GM12878 (cell line): ENCODE measurements at regions not wholly inside any gene's neighbourhood (a gene's known extent, or its start where the extent isn't known, plus 50 kb on each side); places are given as distances from the start of the nearest gene placed in this dataset.

Experiments
- ATAC-seq: fragments of 200-7000 bp; cut with Tn5 transposase; 3 replicates; pipeline ENCODE4 v1.9.1; 2020; ENCODE audit warnings: mild to moderate bottlenecking, moderate library complexity
- BruUV-seq: library from RNA; stranded (reverse); fragments of 400-500 nt; replicated peaks from 2 replicates; lab custom pipeline; 2021; lab: Mats Ljungman, UMichigan
- CTCF ChIA-PET: fragments of 300-600 bp; sonication (Branson Sonifier 250); formaldehyde crosslinking; extraction: SDS; loops from one replicate; lab custom pipeline; 2021; ENCODE audit warnings: inconsistent platforms; lab: Yijun Ruan, JAX
- POLR2A ChIA-PET: fragments of 350-600 bp; formaldehyde crosslinking; extraction: SDS; loops from one replicate; lab custom pipeline; 2021; ENCODE audit warnings: inconsistent platforms; lab: Charles Lee
- RAD21 ChIA-PET: fragments of 300-600 bp; sonication (Branson Sonifier 250); formaldehyde crosslinking; loops from one replicate; lab custom pipeline; 2023; ENCODE audit warnings: antibody characterized with exemption; ENCODE audit not compliant: unreplicated experiment; lab: Charles Lee
- SMC1A ChIA-PET: fragments of 300-600 bp; sonication (Branson Sonifier 250); formaldehyde crosslinking; loops from one replicate; lab custom pipeline; 2023; ENCODE audit not compliant: unreplicated experiment, uncharacterized antibody; lab: Charles Lee
- DNase-seq: peaks from one replicate; pipeline ENCODE4 v3.0.0-alpha.2; 2011; ENCODE audit warnings: low read depth, low spot score
- FAIRE-seq: peaks from 3 replicates; lab custom pipeline; 2011; peaks lifted over from hg19 to GRCh38; lab: Jason Lieb, UNC
- H2AFZ ChIP-seq: 2 replicates; pipeline ENCODE4 v1.6.0; 2011; ENCODE audit warnings: low read depth, low read length, control low read depth; ENCODE audit not compliant: control insufficient read depth
- H3K27ac ChIP-seq: 2 replicates; pipeline ENCODE4 v1.5.1; 2011; ENCODE audit warnings: control low read depth; ENCODE audit not compliant: control insufficient read depth, insufficient read depth
- H3K27me3 ChIP-seq, 2 experiments: replicated peaks in 1 of 2; 2 replicates each; pipeline versions ENCODE4 v1.6.0 to v1.6.1; 2011; ENCODE audit warnings: low read length in 1 of 2; ENCODE audit not compliant: control insufficient read depth in 2 of 2, insufficient read depth in 2 of 2
- H3K36me3 ChIP-seq, 2 experiments: 2 replicates each; pipeline ENCODE4 v1.5.1; 2011; ENCODE audit warnings: low read length in 1 of 2; ENCODE audit not compliant: control insufficient read depth in 2 of 2, insufficient read depth in 2 of 2
- H3K4me1 ChIP-seq: 2 replicates; pipeline ENCODE4 v1.6.1; 2011; ENCODE audit warnings: mild to moderate bottlenecking, low read length, moderate library complexity, mixed read lengths; ENCODE audit not compliant: control insufficient read depth, insufficient read depth
- H3K4me2 ChIP-seq: 2 replicates; pipeline ENCODE4 v1.6.0; 2011; ENCODE audit warnings: control low read depth; ENCODE audit not compliant: control insufficient read depth, insufficient read depth
- H3K4me3 ChIP-seq: fragments of 200-600 bp; sonication (generic); 2 replicates; pipeline ENCODE4 v1.5.1; 2016
- H3K79me2 ChIP-seq: 2 replicates; pipeline ENCODE4 v1.6.0; 2011; ENCODE audit warnings: low read length; ENCODE audit not compliant: control insufficient read depth, insufficient read depth
- H3K9ac ChIP-seq: 2 replicates; pipeline ENCODE4 v1.8.0; 2011; ENCODE audit warnings: low read length, control low read depth, mixed read lengths; ENCODE audit not compliant: control insufficient read depth, insufficient read depth
- H3K9me3 ChIP-seq: replicated peaks from 3 replicates; pipeline ENCODE4 v1.5.1; 2011; ENCODE audit warnings: mild to moderate bottlenecking, low read length; ENCODE audit not compliant: control insufficient read depth, insufficient read depth
- H4K20me1 ChIP-seq: 2 replicates; pipeline ENCODE4 v1.6.0; 2011; ENCODE audit not compliant: control insufficient read depth, insufficient read depth
- BCL3 ChIP-seq: IDR thresholded peaks from 2 replicates; pipeline ENCODE4 v1.6.1; 2011; ENCODE audit warnings: borderline replicate concordance, low read depth, mild to moderate bottlenecking, moderate library complexity, low read length; ENCODE audit not compliant: insufficient read depth, poor library complexity, severe bottlenecking
- CHD1 ChIP-seq: IDR thresholded peaks from 2 replicates; pipeline ENCODE4 v1.6.1; 2012; ENCODE audit warnings: low read depth, low read length, improper control_type of control experiment
- CHD4 ChIP-seq: fragments of 200-600 bp; sonication (generic); IDR thresholded peaks from 2 replicates; pipeline ENCODE4 v1.6.1; 2016; ENCODE audit warnings: mild to moderate bottlenecking
- EGR1 ChIP-seq, 2 experiments: IDR thresholded peaks; 1 replicate in 1 of 2; 2 replicates in 1 of 2; pipeline ENCODE4 v1.6.1; 2011 to 2012; ENCODE audit warnings: low read depth in 2 of 2, low read length in 2 of 2, borderline replicate concordance in 1 of 2, mild to moderate bottlenecking in 1 of 2, moderate library complexity in 1 of 2
- HCFC1 ChIP-seq: fragments of 150-350 bp; IDR thresholded peaks from 2 replicates; pipeline ENCODE4 v1.6.1; 2014; ENCODE audit warnings: low read length
- HDAC2 ChIP-seq: fragments of 200-600 bp; sonication (generic); IDR thresholded peaks from 2 replicates; pipeline ENCODE4 v1.6.1; 2017
- IKZF2 ChIP-seq, 2 experiments: fragments of 450-650 bp; IDR thresholded peaks; 2 replicates each; pipeline ENCODE4 v1.6.1; 2017; ENCODE audit warnings: mild to moderate bottlenecking in 2 of 2, moderate library complexity in 2 of 2
- KAT2A ChIP-seq: conservative IDR thresholded peaks from 2 replicates; pipeline ENCODE4 v1.6.1; 2011; ENCODE audit warnings: low read depth, low read length; ENCODE audit not compliant: control insufficient read depth
- NKRF ChIP-seq: fragments of 450-650 bp; conservative IDR thresholded peaks from 2 replicates; pipeline ENCODE4 v1.6.1; 2017; ENCODE audit warnings: mild to moderate bottlenecking, moderate library complexity
- PAX5 ChIP-seq: IDR thresholded peaks from 2 replicates; pipeline ENCODE4 v1.6.1; 2011; ENCODE audit warnings: low read depth, low read length, borderline replicate concordance
- PBX3 ChIP-seq: IDR thresholded peaks from 2 replicates; pipeline ENCODE4 v1.6.1; 2011; ENCODE audit warnings: mild to moderate bottlenecking, low read depth, low read length, moderate library complexity; ENCODE audit not compliant: insufficient replicate concordance
- SMAD1 ChIP-seq: fragments of 450-650 bp; IDR thresholded peaks from 2 replicates; pipeline ENCODE4 v1.6.1; 2018; ENCODE audit warnings: mild to moderate bottlenecking, low read depth; ENCODE audit not compliant: partially characterized antibody
- SRF ChIP-seq, 2 experiments: IDR thresholded peaks; 2 replicates each; pipeline ENCODE4 v1.6.1; 2011; ENCODE audit warnings: low read depth in 2 of 2, low read length in 2 of 2, mild to moderate bottlenecking in 1 of 2, moderate library complexity in 1 of 2
- TARDBP ChIP-seq: IDR thresholded peaks from 2 replicates; pipeline ENCODE4 v1.6.1; 2016; ENCODE audit warnings: borderline replicate concordance
- ZSCAN29 ChIP-seq: fragments of 450-650 bp; IDR thresholded peaks from 2 replicates; pipeline ENCODE4 v1.6.1; 2017; ENCODE audit warnings: mild to moderate bottlenecking, moderate library complexity
- WGBS: methylation state at CpG from one replicate; pipeline ENCODE4 v1.1.6; 2016; ENCODE audit warnings: low lambda C conversion rate; ENCODE audit not compliant: insufficient replicate concordance, insufficient coverage; ENCODE audit errors: missing lambda C conversion rate; 5-methylcytosine and 5-hydroxymethylcytosine counted together
- in situ Hi-C: fragments of 300-500 bp; cut with MboI; formaldehyde crosslinking; loops from 9 replicates; pipeline ENCODE4 v1.14.3; 2018; ENCODE audit warnings: mixed read lengths
- intact Hi-C: fragments of 100-400 bp; cut with micrococcal nuclease; formaldehyde crosslinking; loops from one replicate; pipeline ENCODE4 v1.14.2; 2022; ENCODE audit not compliant: unreplicated experiment

DNA sequence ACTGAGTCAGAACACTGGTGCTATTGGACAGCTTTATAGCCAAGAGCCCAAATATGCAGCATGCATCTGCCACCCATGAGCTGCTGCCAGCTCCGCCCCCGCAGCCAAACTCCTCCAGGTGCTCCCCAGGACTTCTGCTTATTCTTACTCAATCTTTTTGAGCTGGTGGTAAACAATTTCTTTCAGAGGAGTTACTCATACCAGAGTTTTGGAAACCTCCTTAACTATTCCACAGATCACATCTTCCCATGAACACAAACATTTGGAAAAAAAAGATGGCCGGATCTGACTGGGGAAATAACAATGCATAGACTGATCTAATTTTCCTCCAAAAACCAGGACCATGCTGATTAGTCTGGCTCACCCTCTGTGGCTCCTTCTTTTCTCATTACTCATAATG, 399.9 kb downstream of the GPM6A start:
- POLR2A ChIA-PET = no interaction called here
- no peak for DNase-seq
- Histone ChIP-seq H3K79me2 (no peaks in the 10 kb centered on the region), H3K9me3 (no peaks in the 10 kb centered on the region), H3K9ac (no peak overlapping the region), H3K36me3 (no peaks in the 10 kb centered on the region), H3K4me2 (no peak overlapping the region), H4K20me1 (no peaks in the 10 kb centered on the region), H3K4me3 (no peak overlapping the region), H3K27me3 (no peaks in the 10 kb centered on the region), H2AFZ (no peak overlapping the region), H3K27ac (no peak overlapping the region), H3K4me1 (no peaks in the 10 kb centered on the region)
- in situ Hi-C loops = no loop called here
- intact Hi-C loops = no loop called here
- SMC1A ChIA-PET = no interaction called here
- CTCF ChIA-PET = no interaction called here
- TF ChIP-seq HDAC2 (no peak), PAX5 (no peak), KAT2A (no peak), BCL3 (no peak), ZSCAN29 (no peak), TARDBP (no peak), PBX3 (no peak), EGR1 (IDR thresholded peaks at IDR 0.05; ENCODE audit: borderline replicate concordance in 1 of 2, low read depth in 2 of 2, low read length in 2 of 2) (no peak), SRF (IDR thresholded peaks at IDR 0.05; ENCODE audit: low read depth in 2 of 2, low read length in 2 of 2) (no peak), CHD1 (no peak), IKZF2 (IDR thresholded peaks at IDR 0.05) (no peak), CHD4 (no peak), NKRF (no peak), HCFC1 (no peak), SMAD1 (no peak)
- RAD21 ChIA-PET = no interaction called here
- BruUV-seq = no TSS peak
- ATAC-seq = no peak
- FAIRE-seq = no peak
- WGBS = 5% methylated on average over 3 of the region's 3 CpGs
